ENCODE measurements at regions not wholly inside any gene's neighbourhood (a gene's known extent, or its start where the extent isn't known, plus 50 kb on each side); places are given as distances from the start of the nearest gene placed in this dataset.

- no peak for FAIRE-seq
These were observed 90.2 kb upstream of the SLC38A2 start for GRCh38 chr12:46462641-46463355.

GRCh38 chr12:46461907-46462640, 89.5 kb upstream of the SLC38A2 start:
- FAIRE-seq = no peak

GRCh38 chr12:46461459-46461858, 88.9 kb upstream of the SLC38A2 start:
- FAIRE-seq = no peak

GRCh38 chr12:46460682-46461210, 88.2 kb upstream of the SLC38A2 start:
- FAIRE-seq = no peak

- no peak for FAIRE-seq
These were observed 87.4 kb upstream of the SLC38A2 start for GRCh38 chr12:46459861-46460545.

GRCh38 chr12:46459111-46459510, 86.5 kb upstream of the SLC38A2 start:
- FAIRE-seq = no peak

GRCh38 chr12:46458500-46459102, 86.0 kb upstream of the SLC38A2 start:
- FAIRE-seq = no peak

GRCh38 chr12:46457958-46458357, 85.4 kb upstream of the SLC38A2 start:
- no peak for FAIRE-seq

GRCh38 chr12:46456356-46457334, 84.1 kb upstream of the SLC38A2 start:
- no peak for FAIRE-seq

- FAIRE-seq = no peak
These were observed 83.2 kb upstream of the SLC38A2 start for GRCh38 chr12:46455648-46456352.

- no peak for FAIRE-seq
These were observed 82.4 kb upstream of the SLC38A2 start for GRCh38 chr12:46454981-46455380.

- FAIRE-seq = no peak
These were observed 80.9 kb upstream of the SLC38A2 start for GRCh38 chr12:46453428-46453827.

GRCh38 chr12:46452776-46453175, 80.2 kb upstream of the SLC38A2 start:
- no peak for FAIRE-seq

GRCh38 chr12:46452061-46452615, 79.6 kb upstream of the SLC38A2 start:
- no peak for FAIRE-seq

- no peak for FAIRE-seq
These were observed 78.9 kb upstream of the SLC38A2 start for GRCh38 chr12:46451276-46452021.

- no peak for FAIRE-seq
These were observed 77.7 kb upstream of the SLC38A2 start for GRCh38 chr12:46450279-46450748.

GRCh38 chr12:46449856-46450255, 77.3 kb upstream of the SLC38A2 start:
- FAIRE-seq = no peak

- no peak for FAIRE-seq
These were observed 76.7 kb upstream of the SLC38A2 start for GRCh38 chr12:46449316-46449715.

- no peak for FAIRE-seq
These were observed 74.1 kb upstream of the SLC38A2 start for GRCh38 chr12:46446645-46447044.

All from G401.6 (cell line).